Sigmoid colon (tissue), 4 donors: ENCODE measurements at regions not wholly inside any gene's neighbourhood (a gene's known extent, or its start where the extent isn't known, plus 50 kb on each side); places are given as distances from the start of the nearest gene placed in this dataset.

ENCODE experiments used
- POLR2AphosphoS5 ChIP-seq, 4 donors: sonication (generic); formaldehyde crosslinking; IDR thresholded peaks; one replicate each; pipeline ENCODE4 v1.6.1; 2017; ENCODE audit warnings: antibody characterized with exemption in 4 of 4
- TF ChIP-seq, protein P1 (sequence below), 4 experiments: fragments of 450-650 bp in 3 of 4; fragments of 200-600 bp in 1 of 4; IDR thresholded peaks; one replicate each; pipeline ENCODE4 v1.5.1; 2016 to 2019; ENCODE audit warnings: antibody characterized with exemption in 4 of 4, mild to moderate bottlenecking in 3 of 4, moderate library complexity in 2 of 4

DNA sequence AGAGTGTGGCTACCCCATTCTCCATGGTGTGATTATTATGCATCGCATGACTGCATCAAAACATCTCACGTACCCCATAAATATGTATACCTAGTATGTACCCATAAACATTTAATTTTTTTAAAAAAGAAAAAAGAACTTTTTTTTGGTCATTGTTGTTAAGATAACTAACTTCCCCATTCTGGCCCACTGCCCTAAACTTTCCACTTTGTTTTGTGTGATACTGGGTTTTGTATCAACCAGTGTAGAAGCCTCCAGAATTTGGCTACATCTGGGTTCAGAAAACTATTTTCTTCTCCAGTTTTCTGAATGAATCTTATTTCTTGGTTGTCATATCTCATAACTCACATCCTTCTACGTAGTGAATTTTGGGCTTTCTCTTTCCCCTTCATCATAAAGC, 62.3 kb upstream of the NABP1 start:
- no peak for TF ChIP-seq POLR2AphosphoS5 (IDR thresholded peaks at IDR 0.05)
- TF ChIP-seq, protein P1, sequence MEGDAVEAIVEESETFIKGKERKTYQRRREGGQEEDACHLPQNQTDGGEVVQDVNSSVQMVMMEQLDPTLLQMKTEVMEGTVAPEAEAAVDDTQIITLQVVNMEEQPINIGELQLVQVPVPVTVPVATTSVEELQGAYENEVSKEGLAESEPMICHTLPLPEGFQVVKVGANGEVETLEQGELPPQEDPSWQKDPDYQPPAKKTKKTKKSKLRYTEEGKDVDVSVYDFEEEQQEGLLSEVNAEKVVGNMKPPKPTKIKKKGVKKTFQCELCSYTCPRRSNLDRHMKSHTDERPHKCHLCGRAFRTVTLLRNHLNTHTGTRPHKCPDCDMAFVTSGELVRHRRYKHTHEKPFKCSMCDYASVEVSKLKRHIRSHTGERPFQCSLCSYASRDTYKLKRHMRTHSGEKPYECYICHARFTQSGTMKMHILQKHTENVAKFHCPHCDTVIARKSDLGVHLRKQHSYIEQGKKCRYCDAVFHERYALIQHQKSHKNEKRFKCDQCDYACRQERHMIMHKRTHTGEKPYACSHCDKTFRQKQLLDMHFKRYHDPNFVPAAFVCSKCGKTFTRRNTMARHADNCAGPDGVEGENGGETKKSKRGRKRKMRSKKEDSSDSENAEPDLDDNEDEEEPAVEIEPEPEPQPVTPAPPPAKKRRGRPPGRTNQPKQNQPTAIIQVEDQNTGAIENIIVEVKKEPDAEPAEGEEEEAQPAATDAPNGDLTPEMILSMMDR (IDR thresholded peaks at IDR 0.05) = no peak
